Hepatocyte (in vitro differentiated cells): ENCODE measurements at regions not wholly inside any gene's neighbourhood (a gene's known extent, or its start where the extent isn't known, plus 50 kb on each side); places are given as distances from the start of the nearest gene placed in this dataset.

Experiments used
- DNase-seq: peaks from one replicate; pipeline ENCODE4 v3.0.0-alpha.2; 2016; ENCODE audit warnings: low spot score
- H2AFZ ChIP-seq: fragments of 200-600 bp; sonication (generic); 2 replicates; pipeline ENCODE4 v1.6.0; 2016; ENCODE audit warnings: antibody characterized with exemption, mild to moderate bottlenecking
- H3K27ac ChIP-seq: fragments of 200-600 bp; sonication (generic); 2 replicates; pipeline ENCODE4 v1.5.1; 2016; ENCODE audit warnings: mild to moderate bottlenecking
- H3K27me3 ChIP-seq: fragments of 200-600 bp; sonication (generic); 2 replicates; pipeline ENCODE4 v1.6.1; 2016
- H3K36me3 ChIP-seq: fragments of 200-600 bp; sonication (generic); replicated peaks from 2 replicates; pipeline ENCODE4 v1.5.1; 2016; ENCODE audit warnings: low read depth; ENCODE audit not compliant: insufficient read depth
- H3K4me1 ChIP-seq: fragments of 200-600 bp; sonication (generic); 2 replicates; pipeline ENCODE4 v1.5.1; 2016; ENCODE audit warnings: mild to moderate bottlenecking, moderate library complexity; ENCODE audit not compliant: insufficient read depth
- H3K4me2 ChIP-seq: fragments of 200-600 bp; sonication (generic); 2 replicates; pipeline ENCODE4 v1.6.0; 2016
- H3K4me3 ChIP-seq: fragments of 200-600 bp; sonication (generic); 2 replicates; pipeline ENCODE4 v1.5.1; 2016; ENCODE audit warnings: mild to moderate bottlenecking
- H3K79me2 ChIP-seq: fragments of 200-600 bp; sonication (generic); 2 replicates; pipeline ENCODE4 v1.6.0; 2017; ENCODE audit warnings: mild to moderate bottlenecking
- H3K9me2 ChIP-seq: fragments of 200-600 bp; sonication (generic); replicated peaks from 2 replicates; pipeline ENCODE4 v1.6.0; 2017; ENCODE audit warnings: mild to moderate bottlenecking; ENCODE audit not compliant: insufficient read depth
- H3K9me3 ChIP-seq: fragments of 200-600 bp; sonication (generic); 2 replicates; pipeline ENCODE4 v1.5.1; 2016; ENCODE audit warnings: low read depth, mild to moderate bottlenecking
- H4K20me1 ChIP-seq: fragments of 200-600 bp; sonication (generic); 2 replicates; pipeline ENCODE4 v1.6.0; 2016; ENCODE audit warnings: mild to moderate bottlenecking; ENCODE audit not compliant: insufficient read depth, poor library complexity, severe bottlenecking
- CTCF ChIP-seq: fragments of 200-600 bp; sonication (generic); IDR thresholded peaks from 2 replicates; pipeline ENCODE4 v1.5.1; 2016; ENCODE audit warnings: antibody characterized with exemption, mild to moderate bottlenecking; ENCODE audit not compliant: poor library complexity
- EZH2 ChIP-seq: fragments of 200-600 bp; sonication (generic); IDR thresholded peaks from 2 replicates; pipeline ENCODE4 v1.6.1; 2016; ENCODE audit warnings: antibody characterized with exemption, mild to moderate bottlenecking, borderline replicate concordance
- EZH2phosphoT487 ChIP-seq: fragments of 200-600 bp; sonication (generic); IDR thresholded peaks from one replicate; pipeline ENCODE4 v1.6.1; 2018; ENCODE audit warnings: antibody characterized with exemption, mild to moderate bottlenecking, low read depth, moderate library complexity; ENCODE audit not compliant: unreplicated experiment, severe bottlenecking
- WGBS: methylation state at CpG from one replicate; pipeline ENCODE4 v1.1.6; 2016; ENCODE audit warnings: low lambda C conversion rate; ENCODE audit errors: missing lambda C conversion rate; 5-methylcytosine and 5-hydroxymethylcytosine counted together

DNA sequence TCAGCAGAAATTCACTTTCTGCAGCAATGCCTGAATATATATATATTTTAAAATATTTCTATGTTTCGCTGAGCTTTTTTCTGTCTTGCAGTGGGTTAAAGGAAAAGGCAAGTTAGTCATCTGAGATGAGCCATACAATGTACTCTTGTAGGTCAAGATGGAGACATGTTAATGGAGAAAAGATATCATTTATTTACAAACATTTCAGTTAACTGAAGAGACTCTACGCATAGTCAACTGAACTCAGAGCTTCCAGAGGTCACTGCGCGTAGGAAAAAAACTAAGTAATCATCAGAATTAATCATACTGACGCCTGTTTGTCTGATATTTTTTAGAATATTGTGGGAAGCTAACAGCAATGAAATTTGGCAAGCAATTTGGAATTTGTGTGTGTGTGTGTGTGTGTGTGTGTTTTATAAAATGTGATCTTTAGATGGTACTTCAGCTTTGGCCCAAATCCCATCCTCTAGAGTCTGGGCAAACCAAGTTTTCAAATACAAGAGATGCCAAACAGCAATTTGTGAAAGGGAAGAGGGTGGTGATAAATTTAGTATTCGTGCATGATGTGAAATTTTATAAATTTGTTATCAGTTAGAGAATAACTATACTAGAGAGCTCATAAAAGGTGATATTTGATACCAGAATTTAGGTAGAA is 193.9 kb upstream of the AGR3 start:
- DNase-seq, result no peak
- Histone ChIP-seq H3K4me1 (no peaks in the 10 kb centered on the region), H3K9me3 (no peaks in the 10 kb centered on the region), H3K4me3 (no peak overlapping the region), H2AFZ (no peak overlapping the region), H3K9me2 (no peaks in the 10 kb centered on the region), H3K79me2 (no peaks in the 10 kb centered on the region), H3K4me2 (no peak overlapping the region), H4K20me1 (no peaks in the 10 kb centered on the region), H3K27ac (no peak overlapping the region), H3K27me3 (no peaks in the 10 kb centered on the region), H3K36me3 (no peaks in the 10 kb centered on the region)
- TF ChIP-seq EZH2 (no peak), CTCF (no peak), EZH2phosphoT487 (no peak)
- 83% methylated on average over 6 of the region's 6 CpGs for WGBS

DNA sequence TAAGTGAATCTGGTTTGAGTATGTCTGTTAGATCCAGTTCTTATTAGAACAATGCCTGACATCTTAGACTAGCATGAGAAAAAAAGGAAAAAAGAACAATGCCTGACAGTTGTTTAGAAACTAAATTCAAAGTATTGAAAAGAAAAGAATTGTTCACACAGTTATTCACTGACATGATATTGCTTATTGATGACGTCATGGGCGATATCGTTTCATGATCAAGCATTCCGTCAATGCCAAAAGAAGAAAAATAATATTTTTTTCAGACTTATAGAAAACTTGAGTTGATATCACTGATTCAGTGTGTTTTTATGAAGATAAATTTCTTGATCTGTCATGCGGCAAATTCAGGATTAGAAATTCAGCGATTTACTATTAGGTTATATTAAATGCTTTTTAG is 196.5 kb upstream of the AGR3 start:
- H3K27me3 ChIP-seq, result no peaks in the 10 kb centered on the region
- no peak overlapping the region for H3K4me2 ChIP-seq
- no peaks in the 10 kb centered on the region for H3K9me3 ChIP-seq
- no peaks in the 10 kb centered on the region for H3K36me3 ChIP-seq
- no peak overlapping the region for H3K27ac ChIP-seq
- no peaks in the 10 kb centered on the region for H3K4me1 ChIP-seq
- 95% methylated on average over 6 of the region's 6 CpGs for WGBS
- no peaks in the 10 kb centered on the region for H4K20me1 ChIP-seq
- DNase-seq, result no peak
- no peak for TF ChIP-seq EZH2
- TF ChIP-seq EZH2phosphoT487, result no peak
- no peak for TF ChIP-seq CTCF
- H3K79me2 ChIP-seq, result no peaks in the 10 kb centered on the region
- H3K4me3 ChIP-seq, result no peak overlapping the region
- H2AFZ ChIP-seq, result no peak overlapping the region
- no peaks in the 10 kb centered on the region for H3K9me2 ChIP-seq

GRCh38 chr7:17083392-17084165 is 201.8 kb upstream of the AGR3 start:
- Histone ChIP-seq H3K27ac (no peak overlapping the region), H3K4me1 (peaks cover 3% of the 10 kb centered on the region), H3K9me2 (no peaks in the 10 kb centered on the region), H3K4me3 (no peak overlapping the region), H3K27me3 (no peaks in the 10 kb centered on the region), H3K4me2 (no peak overlapping the region), H3K9me3 (no peaks in the 10 kb centered on the region), H4K20me1 (no peaks in the 10 kb centered on the region), H2AFZ (no peak overlapping the region), H3K36me3 (no peaks in the 10 kb centered on the region), H3K79me2 (no peaks in the 10 kb centered on the region)
- 98% methylated on average over 4 of the region's 4 CpGs for WGBS
- TF ChIP-seq CTCF (no peak), EZH2 (no peak), EZH2phosphoT487 (no peak)
- DNase-seq, result no peak
